SK-N-MC (cell line): ENCODE measurements at regions not wholly inside any gene's neighbourhood (a gene's known extent, or its start where the extent isn't known, plus 50 kb on each side); places are given as distances from the start of the nearest gene placed in this dataset.
"Not testable (repeated sequence)": the region's sequence is repeated elsewhere in the genome, so short reads cannot be mapped to it uniquely, and the experiment has no call there.

Experiments used
- DNase-seq: peaks from one replicate; pipeline ENCODE4 v3.0.0-alpha.2; 2011; ENCODE audit warnings: low read depth, low spot score
- H3K27ac ChIP-seq: fragments of 200-600 bp; sonication (generic); 2 replicates; pipeline ENCODE4 v1.5.1; 2016; ENCODE audit warnings: mixed run types
- H3K36me3 ChIP-seq: fragments of 200-600 bp; sonication (generic); 2 replicates; pipeline ENCODE4 v1.6.1; 2017; ENCODE audit warnings: antibody characterized with exemption, low read length, mixed read lengths; ENCODE audit not compliant: insufficient read depth
- H3K4me3 ChIP-seq: fragments of 200-600 bp; sonication (generic); 2 replicates; pipeline ENCODE4 v1.5.1; 2016
- H3K9ac ChIP-seq: fragments of 200-600 bp; sonication (generic); 2 replicates; pipeline ENCODE4 v1.8.0; 2017; ENCODE audit warnings: mixed run types, mixed read lengths; ENCODE audit not compliant: insufficient read length
- H3K9me3 ChIP-seq: fragments of 200-600 bp; sonication (generic); 2 replicates; pipeline ENCODE4 v1.6.1; 2017; ENCODE audit warnings: low read depth, mild to moderate bottlenecking, antibody characterized with exemption, low read length, moderate library complexity, mixed read lengths
- EZH2 ChIP-seq: fragments of 200-600 bp; sonication (generic); IDR thresholded peaks from one replicate; pipeline ENCODE4 v1.6.1; 2017; ENCODE audit warnings: antibody characterized with exemption
- FOXP2 ChIP-seq: optimal IDR thresholded peaks from 2 replicates; pipeline ENCODE3; 2011; ENCODE audit warnings: mild to moderate bottlenecking, moderate library complexity; ENCODE audit not compliant: insufficient read depth; ENCODE audit errors: extremely low read length, control extremely low read depth
- POLR2AphosphoS5 ChIP-seq: IDR thresholded peaks from 2 replicates; pipeline ENCODE4 v1.6.1; 2012; ENCODE audit warnings: mild to moderate bottlenecking, low read depth, low read length, borderline replicate concordance

DNA sequence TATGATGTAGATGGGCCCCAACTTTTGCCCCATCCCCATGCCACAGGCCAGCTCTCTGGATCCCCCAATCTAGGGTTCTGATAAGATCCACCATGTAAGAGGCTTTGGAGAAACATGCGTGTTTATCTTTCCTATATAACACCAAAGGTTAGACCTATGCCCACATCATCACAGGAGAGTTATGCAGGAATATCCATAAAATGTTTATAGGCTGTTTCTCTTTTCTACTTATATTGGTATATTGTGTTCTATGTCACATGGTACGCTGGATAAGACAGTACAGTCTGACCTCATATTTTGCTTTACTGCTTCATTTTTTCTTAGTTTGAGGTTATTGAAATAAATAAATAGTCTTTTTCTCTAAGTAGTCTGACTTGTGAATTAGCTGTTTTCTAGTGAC is 1013.9 kb upstream of the GYPC start:
- Histone ChIP-seq H3K9ac (no peak overlapping the region), H3K4me3 (no peak overlapping the region), H3K27ac (no peak overlapping the region), H3K36me3 (no peaks in the 10 kb centered on the region), H3K9me3 (no peaks in the 10 kb centered on the region)
- TF ChIP-seq POLR2AphosphoS5 (no peak), FOXP2 (no peak), EZH2 (no peak)
- no peak for DNase-seq

DNA sequence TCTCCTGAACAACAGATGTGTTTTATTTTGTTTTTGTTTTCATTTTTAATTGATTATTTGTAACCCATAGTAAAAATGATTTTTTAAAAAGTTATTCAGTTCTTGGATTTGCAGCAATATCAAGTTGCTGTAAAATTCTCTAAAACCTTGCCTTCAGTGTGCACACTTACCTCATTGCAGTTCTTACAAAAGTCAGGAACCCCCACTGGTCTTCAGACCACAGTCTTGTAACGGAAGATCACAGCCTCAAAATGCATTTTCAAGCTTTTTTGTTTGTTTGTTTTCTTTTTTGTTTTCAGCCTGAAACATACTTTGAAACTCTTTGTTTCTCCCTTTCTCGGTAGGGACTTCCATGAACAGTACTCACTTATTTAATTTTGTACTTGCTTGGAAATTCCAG is 1012.8 kb upstream of the GYPC start:
- H3K4me3 ChIP-seq: no peak overlapping the region
- no peak for DNase-seq

DNA sequence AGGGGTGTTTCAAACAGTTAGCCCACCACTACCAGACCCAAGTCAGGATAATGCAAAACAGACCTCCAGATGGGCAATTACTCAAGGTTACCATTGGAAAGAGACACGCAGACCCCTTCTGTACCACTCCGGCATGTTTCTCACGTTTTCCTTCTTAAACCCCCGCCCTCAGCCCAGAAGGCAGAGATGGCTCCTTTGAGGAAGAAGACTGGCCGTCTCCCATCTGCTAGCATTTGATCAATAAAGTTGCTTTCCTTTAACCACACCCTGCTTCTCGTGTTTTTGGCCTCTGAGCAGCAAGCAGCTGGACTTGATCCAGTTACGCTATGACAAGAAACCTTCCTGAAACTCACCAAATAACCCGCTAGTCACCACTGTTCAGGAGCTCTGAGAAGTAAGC is 1012.4 kb upstream of the GYPC start:
- DNase-seq: no peak
- TF ChIP-seq EZH2: no peak

More for the DNA sequence above, 1012.8 kb upstream of the GYPC start:
- Histone ChIP-seq H3K9me3 (no peaks in the 10 kb centered on the region), H3K36me3 (no peaks in the 10 kb centered on the region), H3K9ac (no peak overlapping the region), H3K27ac (no peak overlapping the region)
- TF ChIP-seq EZH2 (no peak), FOXP2 (no peak), POLR2AphosphoS5 (no peak)

GRCh38 chr2:125644257-125644656 is 1011.7 kb upstream of the GYPC start:
- no peak overlapping the region for H3K4me3 ChIP-seq
- H3K27ac ChIP-seq: no peak overlapping the region
- no peaks in the 10 kb centered on the region for H3K9me3 ChIP-seq
- no peak for TF ChIP-seq EZH2
- TF ChIP-seq FOXP2: no peak
- H3K36me3 ChIP-seq: no peaks in the 10 kb centered on the region
- DNase-seq: no peak
- no peak overlapping the region for H3K9ac ChIP-seq

More for the DNA sequence above, 1012.4 kb upstream of the GYPC start:
- Histone ChIP-seq H3K9ac (no peak overlapping the region), H3K9me3 (no peaks in the 10 kb centered on the region), H3K4me3 (no peak overlapping the region), H3K27ac (no peak overlapping the region), H3K36me3 (no peaks in the 10 kb centered on the region)

DNA sequence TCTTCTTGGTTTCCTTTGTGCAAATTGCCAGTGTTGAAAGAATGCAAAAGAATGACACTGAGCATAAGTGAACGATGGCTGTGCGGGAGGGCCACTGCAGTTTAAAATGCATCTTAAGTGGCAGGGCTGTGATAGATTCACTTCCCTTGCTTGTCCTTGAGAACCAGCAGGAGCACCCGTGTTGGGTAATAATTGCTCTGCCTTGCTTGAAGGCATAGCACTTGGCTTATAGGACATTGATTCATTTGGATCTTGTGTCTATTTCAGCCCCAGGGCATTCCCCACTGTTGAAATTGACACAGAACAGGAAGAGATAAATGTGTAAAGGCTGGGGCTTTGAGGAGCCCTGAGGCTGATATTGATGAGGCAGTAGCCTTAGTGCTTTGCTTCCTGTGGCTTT is 1003.7 kb upstream of the GYPC start:
- Histone ChIP-seq H3K36me3 (no peaks in the 10 kb centered on the region), H3K27ac (no peak overlapping the region), H3K9ac (no peak overlapping the region), H3K4me3 (no peak overlapping the region), H3K9me3 (no peaks in the 10 kb centered on the region)
- no peak for TF ChIP-seq FOXP2
- peak; percentile 61 for DNase-seq

DNA sequence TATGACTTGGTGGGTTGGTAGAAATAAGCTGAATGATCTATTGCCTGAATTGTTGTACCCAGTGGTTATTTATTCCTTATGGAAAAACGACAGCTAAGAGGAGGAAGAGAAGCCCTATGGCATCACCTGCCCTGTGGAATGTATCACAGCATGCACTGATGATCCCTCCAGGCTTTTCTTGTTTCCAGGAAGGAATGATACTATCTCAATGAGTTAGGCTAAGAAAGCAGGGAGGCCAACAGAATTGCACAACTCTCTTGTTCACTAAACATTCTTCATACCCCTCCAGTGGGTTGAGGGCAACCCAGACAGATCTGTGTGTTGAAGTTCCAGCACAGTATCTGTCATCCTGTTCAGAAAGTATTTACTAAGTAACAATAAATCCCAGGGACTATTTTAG is 1001.7 kb upstream of the GYPC start:
- no peaks in the 10 kb centered on the region for H3K9me3 ChIP-seq
- H3K27ac ChIP-seq: no peak overlapping the region
- DNase-seq: no peak
- H3K4me3 ChIP-seq: no peak overlapping the region
- TF ChIP-seq FOXP2: no peak
- TF ChIP-seq POLR2AphosphoS5: no peak
- no peak for TF ChIP-seq EZH2
- H3K36me3 ChIP-seq: no peaks in the 10 kb centered on the region
- no peak overlapping the region for H3K9ac ChIP-seq

- H3K4me3 ChIP-seq: no peak overlapping the region
- H3K36me3 ChIP-seq: no peaks in the 10 kb centered on the region
- TF ChIP-seq FOXP2: no peak
- TF ChIP-seq POLR2AphosphoS5: no peak
- no peak for TF ChIP-seq EZH2
- DNase-seq: no peak
- H3K9me3 ChIP-seq: no peaks in the 10 kb centered on the region
- H3K9ac ChIP-seq: no peak overlapping the region
- no peak overlapping the region for H3K27ac ChIP-seq
These were observed 999.8 kb upstream of the GYPC start for GRCh38 chr2:125656190-125656589.

- TF ChIP-seq EZH2: no peak
- no peak for TF ChIP-seq FOXP2
- no peak for TF ChIP-seq POLR2AphosphoS5
- Histone ChIP-seq H3K27ac (no peak overlapping the region), H3K9ac (no peak overlapping the region), H3K36me3 (no peaks in the 10 kb centered on the region), H3K4me3 (no peak overlapping the region), H3K9me3 (no peaks in the 10 kb centered on the region)
- no peak for DNase-seq
These were observed 997.4 kb upstream of the GYPC start for GRCh38 chr2:125658583-125658982.

DNA sequence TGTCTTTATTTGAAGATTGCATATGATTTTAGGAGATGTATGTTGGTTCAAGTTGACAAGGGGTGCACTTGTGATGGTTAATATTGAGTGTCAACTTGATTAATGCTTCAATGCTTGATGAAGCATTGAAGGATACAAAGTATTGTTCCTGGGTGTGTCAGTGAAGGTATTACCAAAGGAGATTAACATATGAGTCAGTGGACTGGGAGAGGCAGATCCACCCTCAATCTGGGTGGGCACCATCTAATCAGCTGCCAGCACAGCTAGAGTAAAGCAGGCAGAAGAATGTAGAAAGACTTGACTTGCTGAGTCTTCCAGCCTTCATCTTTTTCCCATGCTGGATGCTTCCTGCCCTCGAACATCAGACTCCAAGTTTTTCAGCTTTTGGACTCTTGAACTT is 995.6 kb upstream of the GYPC start:
- not testable (repeated sequence) for H3K27ac ChIP-seq, H3K9me3 ChIP-seq, H3K36me3 ChIP-seq, H3K9ac ChIP-seq, DNase-seq, H3K4me3 ChIP-seq

DNA sequence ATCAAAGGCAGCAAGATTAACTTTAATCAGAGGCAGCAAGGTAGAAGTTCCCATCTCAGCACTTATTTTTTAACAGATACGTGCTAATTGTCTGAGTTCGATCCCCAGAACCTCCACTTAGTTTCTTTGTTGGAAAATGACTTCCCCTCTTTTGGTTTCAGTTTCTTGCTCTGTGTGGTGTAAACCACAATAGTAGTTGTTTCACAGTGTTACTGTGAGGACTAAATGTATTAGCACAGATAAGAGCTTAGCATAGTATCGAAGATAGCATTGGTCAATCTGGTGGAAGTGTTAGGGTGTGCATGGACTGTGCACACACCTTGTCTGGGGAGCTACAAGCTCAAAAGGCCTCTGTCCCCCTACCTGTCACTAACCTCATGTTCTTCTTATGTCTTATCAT is 988.3 kb upstream of the GYPC start:
- DNase-seq: no peak
- no peaks in the 10 kb centered on the region for H3K9me3 ChIP-seq
- no peak overlapping the region for H3K9ac ChIP-seq
- H3K27ac ChIP-seq: no peak overlapping the region
- TF ChIP-seq FOXP2 (no peak), EZH2 (no peak)
- no peak overlapping the region for H3K4me3 ChIP-seq
- H3K36me3 ChIP-seq: no peaks in the 10 kb centered on the region
